SK-MEL-5 (cell line): ENCODE measurements at regions not wholly inside any gene's neighbourhood (a gene's known extent, or its start where the extent isn't known, plus 50 kb on each side); places are given as distances from the start of the nearest gene placed in this dataset.
A peak's percentile ranks its signal among the peaks of the same experiment; 100 is the strongest.

ENCODE experiments used
- DNase-seq: peaks from one replicate; pipeline ENCODE4 v3.0.0-alpha.2; 2016; ENCODE audit warnings: low read depth, low spot score
- in situ Hi-C: cut with HindIII; loops from 2 replicates; pipeline ENCODE4 v1.10.0; 2016; ENCODE audit warnings: low sequenced_read_pairs, high pct_unique_total_duplicates, low pct_unique_long_range_greater_than_20kb

GRCh38 chr17:72345088-72345487, 224.3 kb downstream of the SOX9 start:
- DNase-seq = no peak
- in situ Hi-C loops = no loop called here

- peak; percentile 25 for DNase-seq
- in situ Hi-C loops = no loop called here
These were observed 224.7 kb downstream of the SOX9 start for GRCh38 chr17:72345536-72345935.

GRCh38 chr17:72346306-72346705, 225.5 kb downstream of the SOX9 start:
- no peak for DNase-seq
- in situ Hi-C loops = no loop called here

GRCh38 chr17:72349011-72349410, 228.2 kb downstream of the SOX9 start:
- in situ Hi-C loops = no loop called here
- DNase-seq = no peak

GRCh38 chr17:72349491-72349995, 228.7 kb downstream of the SOX9 start:
- in situ Hi-C loops = no loop called here
- no peak for DNase-seq

- in situ Hi-C loops = no loop called here
- DNase-seq = no peak
These were observed 229.3 kb downstream of the SOX9 start for GRCh38 chr17:72350073-72350472.

- no peak for DNase-seq
- in situ Hi-C loops = no loop called here
These were observed 230.5 kb downstream of the SOX9 start for GRCh38 chr17:72351365-72351764.

- in situ Hi-C loops = no loop called here
- DNase-seq = no peak
These were observed 231.1 kb downstream of the SOX9 start for GRCh38 chr17:72351884-72352346.

GRCh38 chr17:72353502-72353901, 232.7 kb downstream of the SOX9 start:
- no peak for DNase-seq
- in situ Hi-C loops = no loop called here

- DNase-seq = no peak
- in situ Hi-C loops = no loop called here
These were observed 233.3 kb downstream of the SOX9 start for GRCh38 chr17:72354071-72354470.

- in situ Hi-C loops = no loop called here
These were observed 237.0 kb downstream of the SOX9 start for GRCh38 chr17:72357764-72358365.

GRCh38 chr17:72358465-72358864, 237.6 kb downstream of the SOX9 start:
- in situ Hi-C loops = no loop called here
- DNase-seq = no peak

More at GRCh38 chr17:72357764-72358365, 237.0 kb downstream of the SOX9 start:
- DNase-seq = no peak

GRCh38 chr17:72359274-72359673, 238.5 kb downstream of the SOX9 start:
- no peak for DNase-seq
- in situ Hi-C loops = no loop called here

- in situ Hi-C loops = no loop called here
- DNase-seq = no peak
These were observed 239.0 kb downstream of the SOX9 start for GRCh38 chr17:72359811-72360210.

- in situ Hi-C loops = no loop called here
- no peak for DNase-seq
These were observed 239.6 kb downstream of the SOX9 start for GRCh38 chr17:72360386-72360940.

- DNase-seq = no peak
- in situ Hi-C loops = no loop called here
These were observed 241.1 kb downstream of the SOX9 start for GRCh38 chr17:72361892-72362291.

- DNase-seq = no peak
- in situ Hi-C loops = no loop called here
These were observed 241.7 kb downstream of the SOX9 start for GRCh38 chr17:72362376-72363088.

- in situ Hi-C loops = no loop called here
- no peak for DNase-seq
These were observed 242.3 kb downstream of the SOX9 start for GRCh38 chr17:72363089-72363610.
